ENCODE measurements at regions not wholly inside any gene's neighbourhood (a gene's known extent, or its start where the extent isn't known, plus 50 kb on each side); places are given as distances from the start of the nearest gene placed in this dataset.

GRCh38 chr20:7452890-7453289, 487.4 kb downstream of the HAO1 start:
- TF ChIP-seq, protein P1, sequence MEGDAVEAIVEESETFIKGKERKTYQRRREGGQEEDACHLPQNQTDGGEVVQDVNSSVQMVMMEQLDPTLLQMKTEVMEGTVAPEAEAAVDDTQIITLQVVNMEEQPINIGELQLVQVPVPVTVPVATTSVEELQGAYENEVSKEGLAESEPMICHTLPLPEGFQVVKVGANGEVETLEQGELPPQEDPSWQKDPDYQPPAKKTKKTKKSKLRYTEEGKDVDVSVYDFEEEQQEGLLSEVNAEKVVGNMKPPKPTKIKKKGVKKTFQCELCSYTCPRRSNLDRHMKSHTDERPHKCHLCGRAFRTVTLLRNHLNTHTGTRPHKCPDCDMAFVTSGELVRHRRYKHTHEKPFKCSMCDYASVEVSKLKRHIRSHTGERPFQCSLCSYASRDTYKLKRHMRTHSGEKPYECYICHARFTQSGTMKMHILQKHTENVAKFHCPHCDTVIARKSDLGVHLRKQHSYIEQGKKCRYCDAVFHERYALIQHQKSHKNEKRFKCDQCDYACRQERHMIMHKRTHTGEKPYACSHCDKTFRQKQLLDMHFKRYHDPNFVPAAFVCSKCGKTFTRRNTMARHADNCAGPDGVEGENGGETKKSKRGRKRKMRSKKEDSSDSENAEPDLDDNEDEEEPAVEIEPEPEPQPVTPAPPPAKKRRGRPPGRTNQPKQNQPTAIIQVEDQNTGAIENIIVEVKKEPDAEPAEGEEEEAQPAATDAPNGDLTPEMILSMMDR (IDR thresholded peaks at IDR 0.05; ENCODE audit: borderline replicate concordance, extremely low read depth, low read length, poor library complexity, severe bottlenecking): no peak
- TF ChIP-seq EZH2 (IDR thresholded peaks at IDR 0.05; ENCODE audit: borderline replicate concordance, low read depth, low read length, severe bottlenecking): no peak

All from DND-41 (cell line).